ENCODE measurements at regions not wholly inside any gene's neighbourhood (a gene's known extent, or its start where the extent isn't known, plus 50 kb on each side); places are given as distances from the start of the nearest gene placed in this dataset.

- Mint-ChIP-seq H3K4me3 (ENCODE audit: unreplicated experiment) (no peak overlapping the region), H3K36me3 (ENCODE audit: unreplicated experiment) (no peaks in the 10 kb centered on the region), H3K27me3 (ENCODE audit: unreplicated experiment) (peaks cover 3% of the 10 kb centered on the region), H3K4me1 (ENCODE audit: low read depth, unreplicated experiment) (peaks cover 10% of the 10 kb centered on the region), H3K27ac (ENCODE audit: unreplicated experiment) (no peak overlapping the region), H3K9me3 (ENCODE audit: unreplicated experiment) (no peaks in the 10 kb centered on the region)
- no peak for TF ChIP-seq CTCF (IDR thresholded peaks at IDR 0.05; ENCODE audit: partially characterized antibody, unreplicated experiment)
- DNase-seq: no peak
Measured at GRCh38 chr3:127423856-127424765, 136.3 kb upstream of the PRR20G start.

GRCh38 chr3:127422663-127423375 lies 135.0 kb upstream of the PRR20G start:
- Mint-ChIP-seq H3K27ac (ENCODE audit: unreplicated experiment) (no peak overlapping the region), H3K36me3 (ENCODE audit: unreplicated experiment) (no peaks in the 10 kb centered on the region), H3K4me3 (ENCODE audit: unreplicated experiment) (no peak overlapping the region), H3K4me1 (ENCODE audit: low read depth, unreplicated experiment) (peaks cover 10% of the 10 kb centered on the region), H3K27me3 (ENCODE audit: unreplicated experiment) (peaks cover 2% of the 10 kb centered on the region), H3K9me3 (ENCODE audit: unreplicated experiment) (no peaks in the 10 kb centered on the region)
- DNase-seq: no peak
- no peak for TF ChIP-seq CTCF (IDR thresholded peaks at IDR 0.05; ENCODE audit: partially characterized antibody, unreplicated experiment)

- no peak for DNase-seq
- no peak for TF ChIP-seq CTCF (IDR thresholded peaks at IDR 0.05; ENCODE audit: partially characterized antibody, unreplicated experiment)
- H3K4me1 Mint-ChIP-seq (ENCODE audit: low read depth, unreplicated experiment): peaks cover 10% of the 10 kb centered on the region
- H3K36me3 Mint-ChIP-seq (ENCODE audit: unreplicated experiment): no peaks in the 10 kb centered on the region
- H3K9me3 Mint-ChIP-seq (ENCODE audit: unreplicated experiment): no peaks in the 10 kb centered on the region
- H3K4me3 Mint-ChIP-seq (ENCODE audit: unreplicated experiment): no peak overlapping the region
- peaks cover 3% of the 10 kb centered on the region for H3K27me3 Mint-ChIP-seq (ENCODE audit: unreplicated experiment)
- no peak overlapping the region for H3K27ac Mint-ChIP-seq (ENCODE audit: unreplicated experiment)
Measured at GRCh38 chr3:127421943-127422662, 134.3 kb upstream of the PRR20G start.

- Mint-ChIP-seq H3K27me3 (ENCODE audit: unreplicated experiment) (peaks cover 3% of the 10 kb centered on the region), H3K36me3 (ENCODE audit: unreplicated experiment) (no peaks in the 10 kb centered on the region), H3K4me1 (ENCODE audit: low read depth, unreplicated experiment) (peaks cover 15% of the 10 kb centered on the region), H3K4me3 (ENCODE audit: unreplicated experiment) (no peak overlapping the region), H3K27ac (ENCODE audit: unreplicated experiment) (no peak overlapping the region), H3K9me3 (ENCODE audit: unreplicated experiment) (no peaks in the 10 kb centered on the region)
- no peak for TF ChIP-seq CTCF (IDR thresholded peaks at IDR 0.05; ENCODE audit: partially characterized antibody, unreplicated experiment)
- DNase-seq: no peak
Measured at GRCh38 chr3:127420829-127421228, 133.0 kb upstream of the PRR20G start.
